ENCODE measurements at regions not wholly inside any gene's neighbourhood (a gene's known extent, or its start where the extent isn't known, plus 50 kb on each side); places are given as distances from the start of the nearest gene placed in this dataset.
A peak's percentile ranks its signal among the peaks of the same experiment; 100 is the strongest.

- no peak for FAIRE-seq
- TF ChIP-seq PAX5 (IDR thresholded peaks at IDR 0.05; ENCODE audit: insufficient read depth, low read length, severe bottlenecking) (no peak), POLR2A (IDR thresholded peaks at IDR 0.05; ENCODE audit: low read depth, low read length) (no peak), SPI1 (IDR thresholded peaks at IDR 0.05; ENCODE audit: low read depth, low read length) (no peak), POU2F2 (IDR thresholded peaks at IDR 0.05; ENCODE audit: low read depth, low read length) (no peak), TAF1 (IDR thresholded peaks at IDR 0.05; ENCODE audit: low read depth, low read length) (no peak), POLR2AphosphoS5 (IDR thresholded peaks at IDR 0.05; ENCODE audit: low read depth, low read length) (no peak)
- DNase-seq (ENCODE audit: insufficient read length, low spot score) = no peak
Observed at GRCh38 chr14:53567236-53567780, 389.3 kb downstream of the BMP4 start.

GRCh38 chr14:53564870-53565269, 391.8 kb downstream of the BMP4 start:
- FAIRE-seq (peak; percentile 45), DNase-seq (ENCODE audit: insufficient read length, low spot score) (no peak)
- TF ChIP-seq POLR2AphosphoS5 (IDR thresholded peaks at IDR 0.05; ENCODE audit: low read depth, low read length) (no peak), SPI1 (IDR thresholded peaks at IDR 0.05; ENCODE audit: low read depth, low read length) (no peak), POLR2A (IDR thresholded peaks at IDR 0.05; ENCODE audit: low read depth, low read length) (no peak), POU2F2 (IDR thresholded peaks at IDR 0.05; ENCODE audit: low read depth, low read length) (no peak), PAX5 (IDR thresholded peaks at IDR 0.05; ENCODE audit: insufficient read depth, low read length, severe bottlenecking) (no peak)

GRCh38 chr14:53563628-53564027, 393.0 kb downstream of the BMP4 start:
- FAIRE-seq = no peak

GRCh38 chr14:53553221-53553620, 400.1 kb upstream of the DDHD1 start:
- DNase-seq (ENCODE audit: insufficient read length, low spot score) (no peak), FAIRE-seq (no peak)
- TF ChIP-seq POLR2A (IDR thresholded peaks at IDR 0.05; ENCODE audit: low read depth, low read length) (no peak), TAF1 (IDR thresholded peaks at IDR 0.05; ENCODE audit: low read depth, low read length) (no peak), PAX5 (IDR thresholded peaks at IDR 0.05; ENCODE audit: insufficient read depth, low read length, severe bottlenecking) (no peak), POU2F2 (IDR thresholded peaks at IDR 0.05; ENCODE audit: low read depth, low read length) (no peak), POLR2AphosphoS5 (IDR thresholded peaks at IDR 0.05; ENCODE audit: low read depth, low read length) (no peak), SPI1 (IDR thresholded peaks at IDR 0.05; ENCODE audit: low read depth, low read length) (no peak)

More at GRCh38 chr14:53563628-53564027, 393.0 kb downstream of the BMP4 start:
- TF ChIP-seq PAX5 (IDR thresholded peaks at IDR 0.05; ENCODE audit: insufficient read depth, low read length, severe bottlenecking) = no peak
- TF ChIP-seq POLR2AphosphoS5 (IDR thresholded peaks at IDR 0.05; ENCODE audit: low read depth, low read length) = no peak
- no peak for TF ChIP-seq TAF1 (IDR thresholded peaks at IDR 0.05; ENCODE audit: low read depth, low read length)
- no peak for TF ChIP-seq POLR2A (IDR thresholded peaks at IDR 0.05; ENCODE audit: low read depth, low read length)
- TF ChIP-seq SPI1 (IDR thresholded peaks at IDR 0.05; ENCODE audit: low read depth, low read length) = no peak
- TF ChIP-seq POU2F2 (IDR thresholded peaks at IDR 0.05; ENCODE audit: low read depth, low read length) = no peak
- no peak for DNase-seq (ENCODE audit: insufficient read length, low spot score)

GRCh38 chr14:53551862-53552261, 398.7 kb upstream of the DDHD1 start:
- TF ChIP-seq TAF1 (IDR thresholded peaks at IDR 0.05; ENCODE audit: low read depth, low read length) = no peak
- TF ChIP-seq PAX5 (IDR thresholded peaks at IDR 0.05; ENCODE audit: insufficient read depth, low read length, severe bottlenecking) = no peak
- FAIRE-seq (no peak), DNase-seq (ENCODE audit: insufficient read length, low spot score) (no peak)

- TF ChIP-seq SPI1 (IDR thresholded peaks at IDR 0.05; ENCODE audit: low read depth, low read length) (no peak), POLR2AphosphoS5 (IDR thresholded peaks at IDR 0.05; ENCODE audit: low read depth, low read length) (no peak), POU2F2 (IDR thresholded peaks at IDR 0.05; ENCODE audit: low read depth, low read length) (no peak), PAX5 (IDR thresholded peaks at IDR 0.05; ENCODE audit: insufficient read depth, low read length, severe bottlenecking) (no peak), POLR2A (IDR thresholded peaks at IDR 0.05; ENCODE audit: low read depth, low read length) (no peak), TAF1 (IDR thresholded peaks at IDR 0.05; ENCODE audit: low read depth, low read length) (no peak)
- FAIRE-seq = no peak
- DNase-seq (ENCODE audit: insufficient read length, low spot score) = no peak
Observed at GRCh38 chr14:53550776-53551175, 397.7 kb upstream of the DDHD1 start.

- FAIRE-seq (no peak), DNase-seq (ENCODE audit: insufficient read length, low spot score) (no peak)
- TF ChIP-seq TAF1 (IDR thresholded peaks at IDR 0.05; ENCODE audit: low read depth, low read length) (no peak), POLR2AphosphoS5 (IDR thresholded peaks at IDR 0.05; ENCODE audit: low read depth, low read length) (no peak), POU2F2 (IDR thresholded peaks at IDR 0.05; ENCODE audit: low read depth, low read length) (no peak)
Observed at GRCh38 chr14:53549956-53550355, 396.8 kb upstream of the DDHD1 start.

- FAIRE-seq (no peak), DNase-seq (ENCODE audit: insufficient read length, low spot score) (no peak)
- TF ChIP-seq SPI1 (IDR thresholded peaks at IDR 0.05; ENCODE audit: low read depth, low read length) (no peak), POLR2A (IDR thresholded peaks at IDR 0.05; ENCODE audit: low read depth, low read length) (no peak), POLR2AphosphoS5 (IDR thresholded peaks at IDR 0.05; ENCODE audit: low read depth, low read length) (no peak), POU2F2 (IDR thresholded peaks at IDR 0.05; ENCODE audit: low read depth, low read length) (no peak), PAX5 (IDR thresholded peaks at IDR 0.05; ENCODE audit: insufficient read depth, low read length, severe bottlenecking) (no peak), TAF1 (IDR thresholded peaks at IDR 0.05; ENCODE audit: low read depth, low read length) (no peak)
Observed at GRCh38 chr14:53547593-53547992, 394.5 kb upstream of the DDHD1 start.

- DNase-seq (ENCODE audit: insufficient read length, low spot score) = no peak
- FAIRE-seq = peak; percentile 57
Observed at GRCh38 chr14:53545217-53545616, 392.1 kb upstream of the DDHD1 start.

GRCh38 chr14:53542732-53543131, 389.6 kb upstream of the DDHD1 start:
- DNase-seq (ENCODE audit: insufficient read length, low spot score) = no peak
- FAIRE-seq = no peak
- TF ChIP-seq TAF1 (IDR thresholded peaks at IDR 0.05; ENCODE audit: low read depth, low read length) (no peak), POLR2AphosphoS5 (IDR thresholded peaks at IDR 0.05; ENCODE audit: low read depth, low read length) (no peak), POLR2A (IDR thresholded peaks at IDR 0.05; ENCODE audit: low read depth, low read length) (no peak), POU2F2 (IDR thresholded peaks at IDR 0.05; ENCODE audit: low read depth, low read length) (no peak), SPI1 (IDR thresholded peaks at IDR 0.05; ENCODE audit: low read depth, low read length) (no peak), PAX5 (IDR thresholded peaks at IDR 0.05; ENCODE audit: insufficient read depth, low read length, severe bottlenecking) (no peak)

More at GRCh38 chr14:53545217-53545616, 392.1 kb upstream of the DDHD1 start:
- TF ChIP-seq TAF1 (IDR thresholded peaks at IDR 0.05; ENCODE audit: low read depth, low read length) (no peak), POLR2AphosphoS5 (IDR thresholded peaks at IDR 0.05; ENCODE audit: low read depth, low read length) (no peak), POU2F2 (IDR thresholded peaks at IDR 0.05; ENCODE audit: low read depth, low read length) (0 out of 2 replicates have a peak, but pooled peaks have one; percentile 17), POLR2A (IDR thresholded peaks at IDR 0.05; ENCODE audit: low read depth, low read length) (no peak), PAX5 (IDR thresholded peaks at IDR 0.05; ENCODE audit: insufficient read depth, low read length, severe bottlenecking) (no peak), SPI1 (IDR thresholded peaks at IDR 0.05; ENCODE audit: low read depth, low read length) (peak; percentile 33; the same call in 1 of the 2 replicates)
